HG03066 (cell line): ENCODE measurements at regions not wholly inside any gene's neighbourhood (a gene's known extent, or its start where the extent isn't known, plus 50 kb on each side); places are given as distances from the start of the nearest gene placed in this dataset.

Source experiments
- ATAC-seq: cut with Tn5 transposase; IDR thresholded peaks from one replicate; pipeline ENCODE4 v1.9.1; 2021; ENCODE audit warnings: low read depth; ENCODE audit not compliant: unreplicated experiment

DNA sequence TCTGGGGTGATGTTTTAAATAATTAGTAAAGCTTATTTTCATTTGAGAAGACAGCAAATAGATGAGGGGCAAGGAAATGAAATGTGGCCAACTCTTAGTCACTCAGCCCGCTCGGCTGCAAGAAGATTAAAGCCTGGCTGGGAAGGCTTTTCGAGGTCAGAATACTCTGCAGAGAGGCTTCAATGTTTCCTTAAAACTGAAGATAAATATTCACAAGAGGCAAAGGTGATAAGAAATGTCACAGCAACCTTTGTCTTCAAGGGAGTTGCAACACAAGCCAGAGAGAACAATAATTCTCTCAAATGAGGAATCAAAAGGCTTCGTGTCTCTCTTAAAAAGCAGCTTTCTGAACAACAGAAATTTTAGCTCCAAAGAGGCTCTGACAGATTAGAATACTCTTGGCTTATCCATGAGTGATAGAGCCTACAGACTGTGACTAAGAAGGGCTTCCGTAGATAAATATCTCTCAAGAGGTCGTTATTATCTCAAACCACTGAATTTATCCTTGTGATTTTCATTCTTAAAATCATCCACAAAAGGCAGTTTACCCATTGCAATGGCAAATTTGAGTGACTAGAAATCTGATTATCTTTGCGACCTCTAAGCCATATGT lies 92.5 kb downstream of the KLF6 start:
- ATAC-seq: no peak

DNA sequence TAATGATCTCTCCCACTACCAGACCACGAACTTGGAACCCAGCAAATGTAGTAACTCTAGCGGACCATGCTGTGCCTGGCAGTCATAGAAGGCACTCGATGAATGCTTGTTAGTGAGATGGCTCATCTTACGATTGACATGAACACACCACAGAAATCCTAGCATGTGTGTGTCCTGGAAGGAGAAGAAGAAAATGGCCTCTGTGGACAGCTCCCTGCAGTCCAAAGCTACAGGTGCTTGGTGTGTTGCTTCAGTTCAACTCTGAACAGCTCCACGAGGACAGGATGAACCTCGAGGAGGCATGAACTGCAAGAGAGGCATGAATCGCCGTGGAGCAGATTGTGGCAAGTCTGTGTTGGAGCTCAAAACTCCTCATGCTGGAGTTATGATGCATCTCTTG lies 93.5 kb downstream of the KLF6 start:
- ATAC-seq: no peak

DNA sequence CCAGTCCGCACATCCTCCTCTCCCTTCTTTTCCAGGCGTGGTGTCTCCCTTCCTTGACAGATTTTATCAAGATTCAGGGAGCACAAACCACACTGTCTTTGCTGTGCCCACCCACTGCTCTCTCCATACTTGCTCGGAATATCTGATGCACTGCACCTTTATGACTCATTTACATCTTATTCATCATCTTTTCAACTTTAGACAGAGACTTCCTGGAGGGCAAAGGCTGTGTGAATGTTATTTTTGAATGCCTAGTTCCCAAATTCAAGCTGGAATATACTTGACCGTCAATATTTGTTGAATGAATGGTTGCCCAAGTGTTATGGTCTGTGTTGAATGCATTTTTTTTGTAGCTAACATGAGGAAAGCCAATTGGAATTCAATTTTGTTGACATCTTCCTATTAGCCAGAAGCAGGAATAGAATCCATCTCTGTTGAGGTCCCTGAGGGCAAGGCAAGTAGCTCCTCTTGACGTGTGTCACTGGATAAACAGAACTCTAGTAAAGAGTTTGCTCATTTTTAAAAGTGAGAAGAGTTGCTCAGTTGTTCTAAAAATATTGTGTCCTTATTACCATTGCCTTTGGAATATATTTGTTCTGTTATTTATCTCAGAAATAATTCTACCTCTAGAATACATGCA lies 95.0 kb downstream of the KLF6 start:
- ATAC-seq: no peak

GRCh38 chr10:3687510-3688081 lies 97.4 kb downstream of the KLF6 start:
- ATAC-seq: no peak

DNA sequence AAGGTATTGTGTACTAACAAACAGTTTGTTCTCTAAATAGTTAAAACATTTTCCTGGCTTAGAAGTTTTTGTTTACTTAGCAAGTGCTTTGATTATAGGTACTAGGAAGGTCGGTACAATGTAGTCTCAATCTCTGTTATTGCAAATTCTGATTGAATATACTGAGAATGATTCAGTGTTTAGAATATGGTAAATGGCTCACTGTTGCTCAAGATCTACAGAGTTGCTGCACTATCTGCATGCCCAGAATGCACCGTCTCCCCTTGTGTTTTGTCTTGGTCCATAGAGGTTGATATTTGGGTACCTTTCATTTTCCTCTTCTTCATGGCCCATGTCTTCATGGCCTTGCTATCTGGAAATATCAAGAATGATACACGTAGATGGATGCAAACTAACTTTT lies 99.6 kb downstream of the KLF6 start:
- ATAC-seq: no peak

DNA sequence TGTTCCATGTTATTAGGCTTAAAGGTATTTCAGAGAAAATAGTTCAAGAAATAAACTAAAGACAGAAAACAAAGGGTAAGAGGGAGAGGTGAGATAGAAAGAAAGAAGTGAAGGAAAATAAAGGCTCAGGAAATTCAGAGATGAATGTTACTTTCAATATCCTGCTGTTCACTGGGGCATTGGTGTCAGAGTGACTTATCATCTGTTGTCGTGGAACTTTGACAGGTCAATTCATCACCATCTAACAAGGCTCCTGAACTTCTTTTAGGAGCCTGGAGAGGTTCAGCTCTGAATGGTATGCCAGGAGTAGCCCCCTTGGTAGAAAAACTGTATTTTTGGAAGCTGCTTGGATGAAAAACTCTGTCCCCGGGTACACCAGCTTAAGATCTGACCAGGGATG lies 100.1 kb downstream of the KLF6 start:
- no peak for ATAC-seq

- no peak for ATAC-seq
These were observed 101.4 kb downstream of the KLF6 start for GRCh38 chr10:3683560-3683959.

DNA sequence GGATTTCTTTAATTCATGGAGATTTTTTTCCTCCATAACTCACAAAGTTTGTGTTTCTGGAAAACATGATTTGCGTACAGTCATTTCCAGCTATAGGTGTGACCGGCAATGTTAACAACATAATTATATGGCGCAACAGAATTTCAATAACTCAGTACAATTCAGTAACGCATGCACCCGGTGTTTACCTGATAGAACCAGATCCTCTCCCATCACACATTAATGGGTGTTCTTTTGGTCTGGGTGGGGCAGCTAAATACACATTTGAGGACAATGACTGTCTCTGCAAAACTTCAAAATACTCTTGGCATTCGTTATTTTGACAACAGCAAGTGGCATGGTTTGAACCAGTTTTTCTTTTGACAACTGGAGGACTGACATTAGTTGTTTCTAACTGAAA lies 102.3 kb downstream of the KLF6 start:
- ATAC-seq: no peak

DNA sequence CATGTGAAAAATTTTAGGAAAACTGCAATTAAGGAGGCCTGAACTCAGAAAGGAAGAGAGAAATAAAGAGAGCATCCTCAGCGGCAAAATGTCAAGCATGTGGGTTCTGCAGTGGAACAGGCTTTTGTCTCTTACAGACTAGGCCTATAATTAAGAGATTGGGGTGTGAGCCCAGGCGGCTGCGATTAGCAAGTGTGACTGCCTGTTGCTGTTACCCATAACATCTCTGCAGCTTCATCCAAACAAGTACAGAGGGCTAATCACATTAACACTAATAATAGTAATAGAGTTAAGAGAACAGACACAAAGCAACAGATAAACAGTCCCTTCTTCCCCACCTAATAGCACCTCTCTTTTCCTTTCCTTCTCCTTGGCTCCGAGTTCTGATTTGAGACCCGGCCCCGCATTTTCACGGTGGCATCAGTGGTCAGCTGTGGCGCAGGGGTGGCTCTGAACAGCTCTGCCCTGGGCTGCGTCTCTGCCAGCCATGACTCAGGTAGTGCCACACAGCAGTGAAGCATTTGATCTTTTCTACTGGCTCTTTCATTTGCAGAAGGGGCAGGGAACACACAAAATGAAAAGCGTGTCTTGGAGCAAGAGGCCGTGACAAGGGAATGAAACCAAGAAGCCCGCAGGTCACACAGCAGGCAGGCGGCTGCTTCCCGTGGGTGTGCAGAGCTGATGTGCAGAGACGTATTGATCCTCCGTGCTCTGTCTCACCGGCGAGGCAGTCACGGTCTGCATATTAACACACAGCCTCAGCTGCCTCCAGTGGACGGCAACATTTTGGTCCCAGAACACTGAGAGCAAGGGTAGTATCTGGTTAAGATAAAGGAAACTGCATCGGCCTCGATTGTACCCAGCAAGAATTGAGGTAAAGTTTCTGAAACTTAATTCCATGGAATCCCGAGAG lies 103.1 kb downstream of the KLF6 start:
- no peak for ATAC-seq

DNA sequence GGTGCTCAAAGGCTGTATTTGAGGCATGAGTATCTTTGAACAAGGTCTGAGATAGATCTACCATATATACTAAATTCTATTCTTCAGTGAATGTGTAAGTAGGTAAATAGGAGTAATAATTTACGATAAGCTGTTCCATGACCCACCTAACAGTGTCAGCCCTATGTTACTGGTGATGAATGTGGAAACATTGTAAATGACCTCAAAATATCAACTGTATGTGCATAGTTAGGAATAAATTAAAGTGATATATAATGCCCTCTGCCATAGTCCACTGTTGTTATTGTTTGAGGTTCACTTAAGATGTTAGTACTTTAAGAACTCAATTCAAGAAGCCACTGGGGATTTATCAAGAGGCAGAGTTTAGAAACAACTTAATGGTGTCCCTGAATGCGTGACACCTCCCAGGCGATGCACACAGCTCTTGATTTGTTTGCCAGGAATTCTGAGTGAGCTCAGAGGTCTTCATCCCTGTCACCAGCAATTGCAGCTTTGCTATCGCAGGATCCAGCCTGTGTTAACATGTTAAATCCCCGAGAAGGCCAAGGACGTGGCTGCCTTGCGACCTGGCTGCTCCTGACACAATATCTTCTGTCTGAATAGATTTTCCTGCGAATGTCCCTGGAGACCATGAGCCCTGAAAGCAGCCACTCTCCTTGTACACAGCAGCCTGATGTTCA lies 104.9 kb downstream of the KLF6 start:
- no peak for ATAC-seq

DNA sequence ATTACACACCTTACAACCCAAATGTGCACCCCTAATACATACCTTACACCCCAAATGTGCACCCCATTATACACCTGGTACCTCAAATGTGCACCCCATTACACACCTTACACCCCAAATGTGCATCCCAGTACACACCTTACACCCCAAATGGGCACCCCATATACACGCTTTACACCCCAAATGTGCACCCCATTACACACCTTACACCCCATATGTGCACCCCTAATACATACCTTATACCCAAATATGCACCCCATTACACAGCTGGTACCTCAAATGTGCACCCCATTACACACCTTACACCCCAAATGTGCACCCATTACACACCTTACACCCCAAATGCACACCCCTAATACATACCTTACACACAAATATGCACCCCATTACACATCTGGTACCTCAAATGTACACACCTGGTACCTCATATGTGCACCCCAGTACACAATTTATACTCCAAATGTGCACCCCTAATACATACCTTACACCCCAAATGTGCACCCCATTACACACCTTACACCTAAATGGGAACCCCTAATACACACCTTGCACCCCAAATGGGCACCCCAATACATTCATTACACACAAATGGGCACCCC lies 106.3 kb downstream of the KLF6 start:
- ATAC-seq: no peak

DNA sequence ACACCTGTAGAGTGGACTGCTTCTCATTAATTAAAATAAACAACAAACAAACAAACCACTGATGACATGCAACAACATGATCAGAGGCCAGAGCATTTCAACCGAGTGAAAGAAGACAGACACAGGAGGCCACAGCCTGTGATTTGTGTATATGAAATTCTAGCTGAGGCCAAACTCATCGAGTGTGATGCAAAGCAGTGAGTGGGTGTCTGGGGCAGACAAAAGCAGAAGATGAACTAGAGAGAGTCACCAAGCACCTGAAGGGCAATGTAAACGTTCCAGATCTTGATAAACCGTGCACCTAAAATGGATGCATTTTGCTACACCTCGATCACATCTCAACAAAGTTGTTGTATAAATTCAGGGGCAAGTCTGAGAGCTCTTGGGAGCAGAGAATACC lies 108.4 kb downstream of the KLF6 start:
- ATAC-seq: no peak

- ATAC-seq: no peak
These were observed 112.8 kb downstream of the KLF6 start for GRCh38 chr10:3672220-3672619.

- no peak for ATAC-seq
These were observed 113.5 kb downstream of the KLF6 start for GRCh38 chr10:3671386-3671955.

- no peak for ATAC-seq
These were observed 116.1 kb downstream of the KLF6 start for GRCh38 chr10:3668966-3669330.

DNA sequence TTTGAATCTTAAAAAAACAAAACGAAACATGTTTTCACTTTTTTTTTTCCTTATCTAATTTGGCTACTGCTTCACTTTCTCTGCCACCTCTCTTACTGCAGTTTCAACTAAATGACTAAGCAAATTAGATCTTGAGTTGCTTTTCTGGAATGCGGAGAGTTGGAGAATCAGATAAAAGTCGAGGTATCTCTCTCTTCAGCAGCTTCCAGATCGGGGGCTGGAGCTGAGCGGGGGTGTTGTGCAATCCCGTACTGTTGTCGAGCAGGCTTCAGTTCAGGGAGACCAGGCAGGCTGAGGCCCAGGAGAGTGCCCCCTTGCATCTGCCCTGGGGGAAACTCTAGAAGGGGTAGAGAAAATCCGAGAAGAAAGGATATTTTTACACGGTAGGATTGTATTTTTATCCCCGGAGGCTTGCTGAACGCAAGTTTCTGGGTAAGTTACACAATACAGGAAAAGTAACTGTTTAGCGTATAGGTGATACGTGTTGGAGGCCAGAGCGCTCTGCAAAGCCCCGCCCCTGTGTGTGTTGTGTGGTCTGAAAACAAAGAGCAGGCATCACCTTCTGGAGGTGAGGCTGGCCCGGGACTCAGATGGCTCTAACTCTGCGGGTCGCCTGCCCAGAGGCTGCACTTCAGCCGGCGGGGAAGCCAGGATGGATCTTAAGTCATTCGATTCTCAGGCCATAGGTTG lies 116.6 kb downstream of the KLF6 start:
- no peak for ATAC-seq

DNA sequence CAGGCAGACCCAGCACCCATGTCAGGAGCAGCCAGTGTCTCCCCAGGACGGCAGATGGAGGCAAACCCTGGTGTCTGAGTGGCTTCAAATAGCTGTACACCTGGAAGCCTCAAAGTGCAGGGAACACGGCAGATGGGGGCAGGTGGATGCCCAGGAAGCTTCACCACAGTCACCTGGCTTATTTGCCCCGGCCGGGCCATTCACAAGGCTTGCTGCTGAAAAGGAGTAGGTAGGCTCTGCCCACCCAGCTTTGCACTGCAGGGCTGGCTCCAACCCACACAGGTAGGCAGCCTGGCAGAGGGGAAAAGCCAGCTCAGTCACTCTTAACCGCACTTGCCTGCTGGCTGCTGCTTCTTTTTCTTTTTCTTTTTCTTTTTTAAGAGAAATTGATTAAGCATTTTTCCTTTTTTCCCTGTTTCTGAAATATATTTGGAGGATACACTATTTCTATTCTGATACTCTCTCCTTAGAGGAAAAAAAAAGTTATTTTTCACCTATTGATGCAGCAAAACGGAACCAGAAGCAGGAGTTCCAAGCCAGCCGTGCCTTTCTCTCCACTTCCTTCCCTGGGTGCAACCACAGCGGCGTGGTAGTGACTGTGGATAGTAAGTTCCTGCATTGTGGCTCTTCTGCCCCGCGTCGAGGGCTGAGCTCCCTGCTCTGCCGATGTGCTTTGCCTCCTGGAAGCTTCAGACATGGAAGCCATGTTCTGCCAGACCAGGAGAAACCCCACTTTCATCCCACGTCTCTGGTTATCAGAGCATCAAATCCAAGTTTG lies 118.3 kb downstream of the KLF6 start:
- ATAC-seq: no peak

- ATAC-seq: no peak
These were observed 119.6 kb downstream of the KLF6 start for GRCh38 chr10:3665316-3665908.
